ENCODE measurements at regions not wholly inside any gene's neighbourhood (a gene's known extent, or its start where the extent isn't known, plus 50 kb on each side); places are given as distances from the start of the nearest gene placed in this dataset.
A peak's percentile ranks its signal among the peaks of the same experiment; 100 is the strongest.

- Mint-ChIP-seq H3K4me1 (ENCODE audit: low read depth) (no peaks in the 10 kb centered on the region), H3K9me3 (ENCODE audit: low read depth) (no peaks in the 10 kb centered on the region), H3K4me3 (no peak overlapping the region), H3K27ac (no peak overlapping the region), H3K36me3 (no peaks in the 10 kb centered on the region), H3K27me3 (no peaks in the 10 kb centered on the region)
Observed at GRCh38 chr15:66895794-66896453, 169.5 kb upstream of the SMAD3 start.

GRCh38 chr15:66896611-66897010 is 168.8 kb upstream of the SMAD3 start:
- no peaks in the 10 kb centered on the region for H3K9me3 Mint-ChIP-seq (ENCODE audit: low read depth)
- no peak overlapping the region for H3K27ac Mint-ChIP-seq
- H3K27me3 Mint-ChIP-seq: no peaks in the 10 kb centered on the region
- no peaks in the 10 kb centered on the region for H3K36me3 Mint-ChIP-seq
- no peaks in the 10 kb centered on the region for H3K4me1 Mint-ChIP-seq (ENCODE audit: low read depth)
- no peak overlapping the region for H3K4me3 Mint-ChIP-seq

- no peaks in the 10 kb centered on the region for H3K27me3 Mint-ChIP-seq
- no peaks in the 10 kb centered on the region for H3K36me3 Mint-ChIP-seq
- H3K9me3 Mint-ChIP-seq (ENCODE audit: low read depth): no peaks in the 10 kb centered on the region
- H3K4me3 Mint-ChIP-seq: no peak overlapping the region
- H3K27ac Mint-ChIP-seq: no peak overlapping the region
- H3K4me1 Mint-ChIP-seq (ENCODE audit: low read depth): no peaks in the 10 kb centered on the region
Observed at GRCh38 chr15:66897416-66897815, 168.0 kb upstream of the SMAD3 start.

- no peaks in the 10 kb centered on the region for H3K9me3 Mint-ChIP-seq (ENCODE audit: low read depth)
- no peaks in the 10 kb centered on the region for H3K27me3 Mint-ChIP-seq
- H3K27ac Mint-ChIP-seq: no peak overlapping the region
Observed at GRCh38 chr15:66897971-66898370, 167.4 kb upstream of the SMAD3 start.

GRCh38 chr15:66898656-66899386 is 166.6 kb upstream of the SMAD3 start:
- Mint-ChIP-seq H3K4me1 (ENCODE audit: low read depth) (peaks cover under 1% of the 10 kb centered on the region), H3K9me3 (ENCODE audit: low read depth) (no peaks in the 10 kb centered on the region), H3K27ac (no peak overlapping the region), H3K36me3 (no peaks in the 10 kb centered on the region), H3K4me3 (no peak overlapping the region), H3K27me3 (no peaks in the 10 kb centered on the region)

More at GRCh38 chr15:66897971-66898370, 167.4 kb upstream of the SMAD3 start:
- Mint-ChIP-seq H3K36me3 (no peaks in the 10 kb centered on the region), H3K4me1 (ENCODE audit: low read depth) (no peaks in the 10 kb centered on the region), H3K4me3 (no peak overlapping the region)

GRCh38 chr15:66899555-66900350 is 165.6 kb upstream of the SMAD3 start:
- no peaks in the 10 kb centered on the region for H3K9me3 Mint-ChIP-seq (ENCODE audit: low read depth)
- H3K4me1 Mint-ChIP-seq (ENCODE audit: low read depth): peaks cover 2% of the 10 kb centered on the region
- H3K27ac Mint-ChIP-seq: no peak overlapping the region
- no peaks in the 10 kb centered on the region for H3K36me3 Mint-ChIP-seq
- H3K4me3 Mint-ChIP-seq: no peak overlapping the region
- H3K27me3 Mint-ChIP-seq: no peaks in the 10 kb centered on the region

- no peaks in the 10 kb centered on the region for H3K9me3 Mint-ChIP-seq (ENCODE audit: low read depth)
- no peaks in the 10 kb centered on the region for H3K36me3 Mint-ChIP-seq
- peaks cover 2% of the 10 kb centered on the region for H3K4me1 Mint-ChIP-seq (ENCODE audit: low read depth)
- H3K27ac Mint-ChIP-seq: peak overlapping the region; percentile 7
- no peak overlapping the region for H3K4me3 Mint-ChIP-seq
- no peaks in the 10 kb centered on the region for H3K27me3 Mint-ChIP-seq
Observed at GRCh38 chr15:66900586-66901310, 164.7 kb upstream of the SMAD3 start.

- H3K4me3 Mint-ChIP-seq: no peak overlapping the region
- H3K27me3 Mint-ChIP-seq: no peaks in the 10 kb centered on the region
- peaks cover 2% of the 10 kb centered on the region for H3K4me1 Mint-ChIP-seq (ENCODE audit: low read depth)
- H3K9me3 Mint-ChIP-seq (ENCODE audit: low read depth): no peaks in the 10 kb centered on the region
- no peak overlapping the region for H3K27ac Mint-ChIP-seq
- H3K36me3 Mint-ChIP-seq: no peaks in the 10 kb centered on the region
Observed at GRCh38 chr15:66901336-66902100, 163.9 kb upstream of the SMAD3 start.

- Mint-ChIP-seq H3K27ac (no peak overlapping the region), H3K36me3 (no peaks in the 10 kb centered on the region), H3K27me3 (no peaks in the 10 kb centered on the region), H3K4me1 (ENCODE audit: low read depth) (peaks cover 2% of the 10 kb centered on the region), H3K9me3 (ENCODE audit: low read depth) (no peaks in the 10 kb centered on the region), H3K4me3 (no peak overlapping the region)
Observed at GRCh38 chr15:66905185-66905584, 160.2 kb upstream of the SMAD3 start.

- no peak overlapping the region for H3K4me3 Mint-ChIP-seq
Observed at GRCh38 chr15:66905954-66906353, 159.4 kb upstream of the SMAD3 start.

GRCh38 chr15:66906668-66907614 is 158.5 kb upstream of the SMAD3 start:
- Mint-ChIP-seq H3K4me3 (no peak overlapping the region), H3K27ac (no peak overlapping the region), H3K27me3 (no peaks in the 10 kb centered on the region), H3K9me3 (ENCODE audit: low read depth) (no peaks in the 10 kb centered on the region), H3K36me3 (no peaks in the 10 kb centered on the region), H3K4me1 (ENCODE audit: low read depth) (peaks cover 7% of the 10 kb centered on the region)

More at GRCh38 chr15:66905954-66906353, 159.4 kb upstream of the SMAD3 start:
- H3K4me1 Mint-ChIP-seq (ENCODE audit: low read depth): peaks cover 2% of the 10 kb centered on the region
- no peaks in the 10 kb centered on the region for H3K27me3 Mint-ChIP-seq
- H3K9me3 Mint-ChIP-seq (ENCODE audit: low read depth): no peaks in the 10 kb centered on the region
- no peaks in the 10 kb centered on the region for H3K36me3 Mint-ChIP-seq
- H3K27ac Mint-ChIP-seq: no peak overlapping the region

- Mint-ChIP-seq H3K27me3 (no peaks in the 10 kb centered on the region), H3K4me3 (no peak overlapping the region), H3K9me3 (ENCODE audit: low read depth) (no peaks in the 10 kb centered on the region), H3K36me3 (no peaks in the 10 kb centered on the region), H3K4me1 (ENCODE audit: low read depth) (peaks cover 15% of the 10 kb centered on the region), H3K27ac (no peak overlapping the region)
Observed at GRCh38 chr15:66907826-66908743, 157.3 kb upstream of the SMAD3 start.

- H3K27me3 Mint-ChIP-seq: no peaks in the 10 kb centered on the region
- H3K9me3 Mint-ChIP-seq (ENCODE audit: low read depth): no peaks in the 10 kb centered on the region
- H3K4me3 Mint-ChIP-seq: no peak overlapping the region
- H3K27ac Mint-ChIP-seq: no peak overlapping the region
- peaks cover 15% of the 10 kb centered on the region for H3K4me1 Mint-ChIP-seq (ENCODE audit: low read depth)
- no peaks in the 10 kb centered on the region for H3K36me3 Mint-ChIP-seq
Observed at GRCh38 chr15:66908744-66909095, 156.7 kb upstream of the SMAD3 start.

Data from activated naive CD8-positive, alpha-beta T cell (primary cell).